ENCODE measurements at regions not wholly inside any gene's neighbourhood (a gene's known extent, or its start where the extent isn't known, plus 50 kb on each side); places are given as distances from the start of the nearest gene placed in this dataset.

GRCh38 chr4:71141125-71141524 is 147.7 kb downstream of the DCK start:
- no peak overlapping the region for H3K4me3 Mint-ChIP-seq
- H3K36me3 Mint-ChIP-seq, result no peaks in the 10 kb centered on the region
- peaks cover 3% of the 10 kb centered on the region; the same call in 1 of the 2 replicates for H3K27me3 Mint-ChIP-seq (ENCODE audit: low read depth)
- peaks cover 10% of the 10 kb centered on the region for H3K9me3 Mint-ChIP-seq
- H3K27ac Mint-ChIP-seq, result no peak overlapping the region
- ChIA-PET CTCF (no interaction called here), POLR2A (no interaction called here)
- no peak for TF ChIP-seq SMAD4 (CRISPR knock-in tag; IDR thresholded peaks at IDR 0.05)
- TF ChIP-seq, protein P1, sequence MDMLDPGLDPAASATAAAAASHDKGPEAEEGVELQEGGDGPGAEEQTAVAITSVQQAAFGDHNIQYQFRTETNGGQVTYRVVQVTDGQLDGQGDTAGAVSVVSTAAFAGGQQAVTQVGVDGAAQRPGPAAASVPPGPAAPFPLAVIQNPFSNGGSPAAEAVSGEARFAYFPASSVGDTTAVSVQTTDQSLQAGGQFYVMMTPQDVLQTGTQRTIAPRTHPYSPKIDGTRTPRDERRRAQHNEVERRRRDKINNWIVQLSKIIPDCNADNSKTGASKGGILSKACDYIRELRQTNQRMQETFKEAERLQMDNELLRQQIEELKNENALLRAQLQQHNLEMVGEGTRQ (CRISPR knock-in tag; IDR thresholded peaks at IDR 0.05), result 0 out of 2 replicates have a peak, but pooled peaks have one; percentile 15
- no peaks in the 10 kb centered on the region for H3K4me1 Mint-ChIP-seq
- ATAC-seq, result no peak
- DNase-seq (ENCODE audit: low spot score), result no peak

GRCh38 chr4:71147261-71147660 is 153.8 kb downstream of the DCK start:
- POLR2A ChIA-PET, result no interaction called here

More at GRCh38 chr4:71147261-71147660, 153.8 kb downstream of the DCK start:
- H3K27me3 Mint-ChIP-seq (ENCODE audit: low read depth), result peaks cover 3% of the 10 kb centered on the region; the same call in 1 of the 2 replicates
- no peak overlapping the region for H3K27ac Mint-ChIP-seq
- CTCF ChIA-PET, result no interaction called here
- H3K4me3 Mint-ChIP-seq, result no peak overlapping the region
- TF ChIP-seq SP1 (CRISPR knock-in tag; conservative IDR thresholded peaks at IDR 0.05), result no peak
- no peak for TF ChIP-seq MXD4 (CRISPR knock-in tag; IDR thresholded peaks at IDR 0.05; ENCODE audit: borderline replicate concordance)
- no peak for TF ChIP-seq SOX15 (CRISPR knock-in tag; IDR thresholded peaks at IDR 0.05)
- no peak for TF ChIP-seq ATF3 (CRISPR knock-in tag; conservative IDR thresholded peaks at IDR 0.05)
- no peak for TF ChIP-seq ZNF532 (CRISPR knock-in tag; IDR thresholded peaks at IDR 0.05; ENCODE audit: borderline replicate concordance)
- TF ChIP-seq HMGA2 (CRISPR knock-in tag; IDR thresholded peaks at IDR 0.05), result no peak
- TF ChIP-seq MLX (CRISPR knock-in tag; IDR thresholded peaks at IDR 0.05), result no peak
- no peak for TF ChIP-seq PREB (CRISPR knock-in tag; IDR thresholded peaks at IDR 0.05; ENCODE audit: borderline replicate concordance)
- no peak for DNase-seq (ENCODE audit: low spot score)
- no peaks in the 10 kb centered on the region for H3K4me1 Mint-ChIP-seq
- H3K36me3 Mint-ChIP-seq, result no peaks in the 10 kb centered on the region
- ATAC-seq, result no peak
- H3K9me3 Mint-ChIP-seq, result peaks cover 8% of the 10 kb centered on the region
